ENCODE measurements at regions not wholly inside any gene's neighbourhood (a gene's known extent, or its start where the extent isn't known, plus 50 kb on each side); places are given as distances from the start of the nearest gene placed in this dataset.

GRCh38 chr9:30035761-30036160 lies 2348.7 kb upstream of the ACO1 start:
- H3K36me3 Mint-ChIP-seq (ENCODE audit: low read depth) = no peaks in the 10 kb centered on the region
- H3K9me3 Mint-ChIP-seq = peaks cover 3% of the 10 kb centered on the region
- Histone ChIP-seq H3K4me1 (ENCODE audit: control insufficient read depth, insufficient read depth, low read length) (no peaks in the 10 kb centered on the region), H3K9ac (ENCODE audit: extremely low read depth, low read length, poor library complexity, severe bottlenecking) (no peak overlapping the region), H3K9me3 (ENCODE audit: control insufficient read depth, low read length) (no peaks in the 10 kb centered on the region), H3K36me3 (ENCODE audit: control insufficient read depth, insufficient read depth, low read length) (no peaks in the 10 kb centered on the region), H3K27me3 (ENCODE audit: control insufficient read depth, insufficient read depth, low read length, poor library complexity, severe bottlenecking) (no peaks in the 10 kb centered on the region), H3K4me3 (ENCODE audit: low read length) (no peak overlapping the region), H3K27ac (ENCODE audit: low read depth, low read length) (no peak overlapping the region)
- no peak for DNase-seq
- no peak overlapping the region for H3K27ac Mint-ChIP-seq
- H3K27me3 Mint-ChIP-seq (ENCODE audit: insufficient read depth) = no peaks in the 10 kb centered on the region
- TF ChIP-seq CTCF (conservative IDR thresholded peaks at IDR 0.05) = no peak
- peaks cover 16% of the 10 kb centered on the region for H3K4me1 Mint-ChIP-seq
- WGBS, 2 experiments (ENCODE audit: insufficient coverage in 1 of 2, insufficient read length in 1 of 2) = no CpG with 5 or more reads among the region's 1 CpG
- H3K4me3 Mint-ChIP-seq = no peak overlapping the region

GRCh38 chr9:30036558-30036957 lies 2347.9 kb upstream of the ACO1 start:
- no peaks in the 10 kb centered on the region for H3K9me3 ChIP-seq (ENCODE audit: control insufficient read depth, low read length)
- no peaks in the 10 kb centered on the region for H3K27me3 ChIP-seq (ENCODE audit: control insufficient read depth, insufficient read depth, low read length, poor library complexity, severe bottlenecking)
- Mint-ChIP-seq H3K4me3 (no peak overlapping the region), H3K27ac (no peak overlapping the region), H3K27me3 (ENCODE audit: insufficient read depth) (no peaks in the 10 kb centered on the region), H3K9me3 (peaks cover 3% of the 10 kb centered on the region), H3K4me1 (peaks cover 16% of the 10 kb centered on the region), H3K36me3 (ENCODE audit: low read depth) (no peaks in the 10 kb centered on the region)
- no peak overlapping the region for H3K4me3 ChIP-seq (ENCODE audit: low read length)
- DNase-seq = no peak
- H3K4me1 ChIP-seq (ENCODE audit: control insufficient read depth, insufficient read depth, low read length) = no peaks in the 10 kb centered on the region
- H3K9ac ChIP-seq (ENCODE audit: extremely low read depth, low read length, poor library complexity, severe bottlenecking) = no peak overlapping the region
- H3K27ac ChIP-seq (ENCODE audit: low read depth, low read length) = no peak overlapping the region
- WGBS, 2 experiments (ENCODE audit: insufficient coverage in 1 of 2, insufficient read length in 1 of 2) = 100% methylated on average over 1 of the region's 1 CpG
- H3K36me3 ChIP-seq (ENCODE audit: control insufficient read depth, insufficient read depth, low read length) = no peaks in the 10 kb centered on the region
- TF ChIP-seq CTCF (conservative IDR thresholded peaks at IDR 0.05) = no peak

- DNase-seq = no peak
- Histone ChIP-seq H3K4me3 (ENCODE audit: low read length) (no peak overlapping the region), H3K27ac (ENCODE audit: low read depth, low read length) (no peak overlapping the region), H3K4me1 (ENCODE audit: control insufficient read depth, insufficient read depth, low read length) (no peaks in the 10 kb centered on the region), H3K9me3 (ENCODE audit: control insufficient read depth, low read length) (no peaks in the 10 kb centered on the region), H3K9ac (ENCODE audit: extremely low read depth, low read length, poor library complexity, severe bottlenecking) (no peak overlapping the region), H3K27me3 (ENCODE audit: control insufficient read depth, insufficient read depth, low read length, poor library complexity, severe bottlenecking) (no peaks in the 10 kb centered on the region), H3K36me3 (ENCODE audit: control insufficient read depth, insufficient read depth, low read length) (no peaks in the 10 kb centered on the region)
- TF ChIP-seq CTCF (conservative IDR thresholded peaks at IDR 0.05) = peak; percentile 56
- Mint-ChIP-seq H3K9me3 (no peaks in the 10 kb centered on the region), H3K4me1 (peaks cover 16% of the 10 kb centered on the region), H3K36me3 (ENCODE audit: low read depth) (no peaks in the 10 kb centered on the region), H3K27me3 (ENCODE audit: insufficient read depth) (no peaks in the 10 kb centered on the region), H3K27ac (no peak overlapping the region), H3K4me3 (no peak overlapping the region)
- WGBS, 2 experiments (ENCODE audit: insufficient coverage in 1 of 2, insufficient read length in 1 of 2) = 71 to 86% methylated on average over 1 of the region's 1 CpG
Observed at GRCh38 chr9:30039712-30040111, 2344.7 kb upstream of the ACO1 start.
